HG03442 (cell line): ENCODE measurements at regions not wholly inside any gene's neighbourhood (a gene's known extent, or its start where the extent isn't known, plus 50 kb on each side); places are given as distances from the start of the nearest gene placed in this dataset.

Experiments
- ATAC-seq: cut with Tn5 transposase; IDR thresholded peaks from one replicate; pipeline ENCODE4 v1.9.1; 2021; ENCODE audit warnings: mild to moderate bottlenecking, moderate library complexity; ENCODE audit not compliant: unreplicated experiment

DNA sequence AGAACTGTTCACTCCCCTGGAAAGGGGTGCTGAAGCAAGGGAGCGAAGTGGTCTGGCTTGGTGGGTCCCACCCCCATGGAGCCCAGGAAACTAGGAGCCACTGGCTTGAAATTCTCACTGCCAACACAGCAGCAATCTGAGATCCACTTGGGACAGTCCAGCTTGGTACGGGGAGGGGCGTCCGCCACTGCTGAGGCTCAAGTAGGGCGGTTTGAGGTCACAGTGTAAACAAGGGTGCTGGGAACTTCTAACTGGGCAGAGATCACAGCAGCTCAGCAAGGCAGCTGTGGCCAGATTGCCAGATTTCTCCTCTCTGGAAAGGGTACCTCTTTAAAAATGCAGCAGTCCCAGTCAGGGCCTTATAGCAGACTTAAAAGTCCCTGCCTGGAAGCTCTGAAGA lies 53.9 kb upstream of the GALNTL6 start:
- no peak for ATAC-seq

DNA sequence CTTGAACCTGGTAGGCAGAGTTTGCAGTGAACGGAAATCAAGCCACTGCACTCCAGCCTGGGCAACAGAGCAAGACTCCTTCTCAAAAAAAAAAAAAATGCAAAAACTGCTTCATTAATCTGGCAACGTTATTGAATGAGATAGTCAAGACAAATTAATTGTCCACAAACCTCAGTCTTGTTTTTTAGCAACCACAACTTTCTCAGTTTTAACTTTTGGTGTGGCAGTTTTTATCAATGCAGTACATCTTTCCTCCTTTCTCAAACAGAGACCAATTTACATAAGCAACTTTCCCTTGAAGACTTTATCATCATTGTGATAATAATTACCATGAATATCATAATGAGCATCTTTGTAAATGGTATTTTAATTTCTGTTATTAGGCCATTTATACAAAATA lies 61.7 kb upstream of the GALNTL6 start:
- no peak for ATAC-seq

DNA sequence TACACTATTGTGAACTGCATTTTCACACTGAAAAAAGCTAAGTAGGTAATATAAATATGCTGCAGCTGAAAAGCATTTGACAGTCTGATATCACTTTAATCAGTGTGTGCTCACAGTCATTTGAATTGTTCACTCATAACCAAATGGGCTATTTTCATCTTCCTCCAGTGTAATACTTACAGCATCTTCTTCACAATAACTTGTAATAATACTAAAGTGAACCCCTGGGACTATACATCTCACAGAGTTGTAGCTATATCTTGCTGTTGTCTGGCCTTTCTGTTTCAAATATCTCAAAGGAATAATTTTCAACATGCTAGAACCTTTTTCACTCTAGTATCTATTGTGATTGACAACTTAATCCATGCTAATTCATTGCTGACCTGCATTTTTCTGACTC lies 66.8 kb upstream of the GALNTL6 start:
- ATAC-seq = no peak

DNA sequence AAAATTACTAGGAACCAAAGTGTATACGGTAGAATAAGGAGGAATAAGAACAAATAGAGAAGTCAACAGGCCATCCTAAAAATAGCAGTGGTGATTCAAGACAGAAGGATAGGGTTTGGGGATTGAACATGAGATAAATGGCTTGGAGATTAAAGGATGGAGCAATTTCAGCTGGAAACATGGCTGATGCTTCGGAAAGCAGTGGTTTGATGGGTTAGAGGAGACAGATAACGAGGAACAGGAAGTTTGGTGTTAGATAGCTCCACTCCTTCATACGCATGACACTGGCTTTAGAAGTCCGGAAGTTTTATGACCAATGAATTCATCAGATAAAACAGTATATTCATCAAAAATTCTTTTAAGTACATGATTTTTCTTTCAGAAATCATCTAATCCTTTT lies 70.8 kb upstream of the GALNTL6 start:
- no peak for ATAC-seq

DNA sequence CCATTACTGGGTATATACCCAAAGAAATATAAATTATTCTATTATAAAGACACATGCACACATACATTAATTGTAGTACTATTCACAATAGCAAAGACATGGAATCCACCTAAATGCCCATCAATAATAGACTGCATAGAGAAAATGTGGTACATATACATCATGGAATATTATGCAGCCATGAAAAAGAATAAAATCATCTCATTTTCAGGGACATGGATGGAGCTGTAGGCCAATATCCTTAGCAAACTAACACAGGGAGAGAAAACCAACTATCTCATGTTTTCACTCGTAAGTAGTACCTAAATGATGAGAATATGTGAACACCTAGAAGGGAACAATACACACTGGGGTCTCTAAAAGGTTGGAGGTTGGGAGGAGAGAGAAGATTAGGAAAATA lies 86.0 kb upstream of the GALNTL6 start:
- ATAC-seq = no peak

DNA sequence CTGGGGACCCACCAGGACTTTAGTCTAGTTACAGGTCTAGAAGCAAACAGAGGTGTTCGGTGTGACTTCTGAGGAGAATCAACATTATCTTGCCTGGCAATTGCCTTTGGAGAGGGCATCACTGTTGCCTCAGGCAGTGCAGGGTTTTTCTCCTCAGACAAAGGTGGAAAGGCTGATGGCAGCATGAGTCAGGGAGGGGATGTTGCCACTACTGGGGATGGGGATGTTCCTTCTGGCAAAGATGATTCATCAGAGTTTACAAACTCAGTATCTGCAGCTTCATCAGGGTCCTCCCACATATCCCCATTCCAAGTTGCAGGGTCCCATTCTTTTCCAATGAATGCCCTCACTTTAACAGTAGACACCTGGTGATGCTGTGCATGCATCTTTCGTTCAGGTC lies 91.3 kb upstream of the GALNTL6 start:
- no peak for ATAC-seq

DNA sequence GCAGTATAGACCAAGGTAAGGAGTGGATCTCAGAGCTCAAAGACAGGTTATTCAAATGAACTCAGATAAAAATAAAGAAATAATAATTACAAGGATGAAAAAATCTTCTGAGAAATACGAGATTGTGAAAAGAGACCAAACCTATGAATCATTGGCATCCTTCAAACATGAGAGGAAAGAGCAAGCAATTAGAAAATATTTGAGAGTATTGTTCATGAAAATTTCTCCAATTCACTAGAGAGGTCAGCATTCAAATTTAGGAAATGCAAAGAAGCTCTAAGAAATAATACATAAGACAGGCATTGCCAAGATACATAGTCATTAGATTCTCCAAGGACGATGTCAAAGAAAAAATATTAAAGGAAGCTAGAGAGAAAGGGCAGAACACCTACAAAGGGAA lies 93.5 kb upstream of the GALNTL6 start:
- no peak for ATAC-seq

DNA sequence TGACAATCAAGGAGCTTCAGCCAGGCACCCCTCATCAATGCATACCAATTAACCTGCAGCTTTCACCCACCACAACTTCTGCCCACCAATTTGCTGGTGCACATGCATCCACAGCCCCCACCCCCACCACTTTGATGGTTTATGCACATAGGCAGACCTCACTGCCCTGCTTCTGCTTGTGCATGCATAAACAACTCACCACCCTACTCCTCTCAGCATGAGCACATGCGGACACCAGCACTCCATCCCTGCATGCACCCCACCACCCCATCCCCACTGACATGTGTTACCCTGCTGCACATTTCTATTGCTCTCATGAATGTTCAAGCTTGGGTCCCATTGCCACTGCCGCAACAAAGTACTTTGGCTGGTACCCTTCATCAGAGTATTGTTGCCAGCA lies 94.5 kb upstream of the GALNTL6 start:
- ATAC-seq = no peak

DNA sequence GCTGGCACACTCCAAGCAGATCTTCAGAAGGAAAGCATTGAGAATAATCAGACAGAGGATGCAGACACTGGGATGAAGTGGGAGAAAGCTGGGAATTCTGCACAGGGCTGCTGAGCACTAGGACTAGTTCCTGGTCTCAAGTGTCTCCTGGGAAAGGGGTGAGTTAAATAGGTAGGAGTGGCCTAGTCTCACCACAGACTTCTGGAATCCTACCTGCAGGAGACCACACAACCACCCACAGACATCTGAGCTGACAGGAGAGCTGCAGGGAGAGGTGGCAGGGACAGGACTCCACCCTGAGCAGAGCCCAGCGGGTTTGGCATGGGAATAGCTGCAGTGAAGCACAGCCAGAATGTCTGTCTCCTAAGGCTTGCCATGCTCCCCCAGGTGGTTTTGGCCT lies 95.1 kb upstream of the GALNTL6 start:
- ATAC-seq = no peak

DNA sequence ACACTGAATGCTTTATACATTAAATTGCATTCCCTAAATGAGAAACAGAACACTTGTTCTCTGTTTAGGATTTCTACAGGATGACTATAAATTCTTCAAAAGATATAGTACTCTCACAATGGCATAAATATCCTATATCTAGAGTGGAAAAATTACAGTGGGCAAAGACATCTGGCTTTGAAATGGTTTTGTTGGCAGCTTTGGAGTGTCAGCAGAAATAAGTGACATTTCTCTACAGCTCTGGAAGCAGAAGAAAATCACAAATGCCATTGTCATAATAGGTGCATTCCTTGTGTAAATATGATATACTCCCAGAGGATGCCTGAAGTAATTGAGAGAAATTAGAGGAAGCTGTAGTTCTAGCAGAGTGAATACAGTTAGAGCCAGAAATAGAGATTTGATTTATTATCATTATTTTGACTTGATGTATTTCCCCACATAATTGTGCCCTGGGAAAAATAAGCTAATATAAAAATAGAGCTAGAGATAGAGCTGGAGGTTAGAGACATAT lies 95.9 kb upstream of the GALNTL6 start:
- ATAC-seq = no peak

DNA sequence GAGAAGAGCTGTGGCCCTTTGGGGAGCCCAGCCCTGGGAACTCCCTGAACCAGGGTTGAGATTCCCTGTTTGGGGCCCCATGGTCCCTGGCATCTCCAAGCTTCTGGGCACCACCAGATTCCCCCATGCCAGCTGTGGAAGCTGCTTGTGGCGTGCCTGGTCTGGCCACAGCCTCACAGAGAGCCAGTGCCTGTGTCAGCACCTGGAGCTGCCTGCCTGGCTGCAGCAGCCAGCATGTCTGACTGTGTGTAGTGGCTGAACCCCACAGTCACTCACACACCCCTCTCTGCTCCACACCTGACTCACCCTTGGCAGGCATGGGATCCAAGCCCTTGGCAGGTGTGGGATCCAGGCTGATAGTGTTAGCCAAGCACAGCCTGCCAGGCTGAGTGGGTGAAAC lies 97.2 kb upstream of the GALNTL6 start:
- ATAC-seq = no peak

DNA sequence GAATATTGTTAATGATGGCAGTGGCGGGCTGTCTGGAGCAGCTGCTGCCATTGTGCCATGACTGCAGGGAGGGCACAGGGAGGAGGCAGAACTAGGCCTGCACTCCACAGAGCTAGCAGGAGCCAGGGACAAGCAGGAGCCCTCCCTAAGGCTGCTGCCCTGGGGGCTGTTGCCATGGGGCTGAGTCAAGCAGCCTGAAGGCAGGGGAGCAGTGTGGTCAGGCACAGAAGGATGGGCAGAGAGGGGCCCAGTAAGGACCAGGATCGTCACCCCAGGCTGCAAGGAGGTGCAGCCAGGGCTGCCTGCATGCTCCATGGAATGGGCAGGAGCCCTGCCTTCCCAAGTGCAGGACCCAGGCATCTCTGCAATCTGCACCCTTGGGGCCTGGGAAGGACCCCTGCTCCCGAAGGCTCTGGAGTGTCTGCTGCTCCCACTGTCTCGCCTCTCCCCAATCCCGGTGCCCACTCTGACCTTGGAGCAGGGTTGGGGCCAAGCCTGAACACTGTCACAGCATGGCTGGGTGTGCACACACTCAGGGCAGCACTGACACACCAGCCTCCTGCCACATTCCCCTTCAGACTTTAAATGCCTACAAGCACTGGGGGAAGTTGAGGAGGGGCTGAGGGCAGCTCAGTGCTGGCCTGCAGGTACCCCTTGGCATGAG lies 98.3 kb upstream of the GALNTL6 start:
- no peak for ATAC-seq

DNA sequence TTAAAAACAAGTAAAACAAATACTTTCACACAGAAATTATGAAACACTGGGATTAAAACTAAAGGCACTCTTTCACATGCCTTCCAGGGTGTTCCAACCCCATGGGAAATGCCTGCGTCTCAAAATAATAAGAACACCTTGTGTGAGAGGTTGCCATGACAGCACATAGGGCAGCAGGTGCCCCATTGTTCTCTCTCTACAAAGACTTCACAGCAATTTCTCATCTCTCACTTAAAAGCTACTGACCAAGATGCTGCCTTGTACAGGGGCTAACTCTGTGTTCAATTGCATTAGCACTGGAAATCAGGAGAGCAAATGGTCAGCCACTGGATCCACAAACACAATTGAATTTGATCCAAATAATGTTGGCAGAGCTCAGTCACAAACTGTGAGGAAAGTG lies 102.5 kb upstream of the GALNTL6 start:
- no peak for ATAC-seq

DNA sequence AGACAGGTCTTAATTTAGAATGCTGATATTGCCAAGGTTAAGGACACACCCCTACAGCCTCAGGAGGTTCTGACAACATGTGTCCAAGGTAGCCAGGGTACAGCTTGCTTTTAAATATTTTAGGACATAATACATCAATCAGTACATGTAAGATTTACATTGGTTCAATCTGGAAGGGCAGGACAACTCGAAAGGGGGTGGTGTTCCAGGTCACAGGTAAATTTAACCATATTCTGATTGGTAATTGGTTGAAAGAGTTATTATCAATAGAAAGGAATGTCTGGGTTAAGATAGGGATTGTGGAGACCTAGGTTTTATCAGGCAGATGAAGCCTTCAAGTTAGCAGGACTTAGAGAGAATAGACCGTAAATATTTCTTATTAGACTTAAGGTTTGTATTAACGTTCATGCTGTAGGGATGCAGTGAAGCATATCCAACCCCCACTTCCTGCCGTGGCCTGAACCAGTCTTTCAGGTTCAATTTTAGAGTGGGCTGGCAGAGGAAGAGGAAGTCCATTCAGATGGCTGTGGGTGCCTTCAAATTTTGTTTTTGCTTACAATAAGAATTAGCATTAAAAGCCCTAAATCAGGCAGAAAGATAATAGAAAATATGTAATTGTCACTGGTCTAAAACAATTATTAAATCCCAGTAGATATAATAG lies 136.5 kb upstream of the GALNTL6 start:
- ATAC-seq = peak; percentile 98

DNA sequence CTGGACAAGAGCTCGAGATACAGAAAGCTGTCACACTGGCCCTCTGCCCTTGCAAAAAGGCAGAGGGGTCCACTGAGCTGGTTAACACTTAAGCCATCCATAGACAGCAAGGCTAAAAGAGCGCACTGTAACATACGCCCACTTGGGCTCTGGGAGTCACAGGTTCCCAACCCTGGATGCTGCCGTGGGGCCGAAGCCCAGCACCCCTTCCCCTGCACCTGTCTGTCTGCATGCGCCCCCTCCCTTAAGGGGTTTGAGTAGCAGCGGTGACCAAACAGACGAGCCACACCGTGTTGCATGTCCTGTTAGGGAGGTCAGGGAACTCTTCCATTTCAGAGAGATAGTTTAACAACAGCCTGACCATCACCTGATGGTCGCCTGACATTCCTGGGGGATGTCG lies 138.4 kb upstream of the GALNTL6 start:
- ATAC-seq = no peak

DNA sequence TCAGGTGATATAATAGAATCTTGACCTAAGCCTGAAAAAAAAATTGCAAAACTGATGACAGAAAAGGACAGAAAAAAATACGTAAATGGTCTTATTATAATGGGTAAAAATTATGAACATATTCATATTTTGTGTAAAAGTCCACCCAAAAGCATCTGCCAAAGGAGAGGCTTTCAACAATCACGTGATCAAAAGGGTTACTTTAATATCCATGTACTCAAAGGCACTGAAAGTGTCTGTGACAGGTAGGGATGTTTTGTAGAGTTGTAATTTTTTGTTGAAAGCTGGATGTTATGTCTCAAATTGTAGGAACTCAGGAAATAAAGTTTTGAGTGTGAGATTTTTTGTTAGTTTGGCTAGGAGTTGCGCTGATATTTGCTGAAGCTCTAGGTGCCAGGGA lies 144.8 kb upstream of the GALNTL6 start:
- no peak for ATAC-seq

DNA sequence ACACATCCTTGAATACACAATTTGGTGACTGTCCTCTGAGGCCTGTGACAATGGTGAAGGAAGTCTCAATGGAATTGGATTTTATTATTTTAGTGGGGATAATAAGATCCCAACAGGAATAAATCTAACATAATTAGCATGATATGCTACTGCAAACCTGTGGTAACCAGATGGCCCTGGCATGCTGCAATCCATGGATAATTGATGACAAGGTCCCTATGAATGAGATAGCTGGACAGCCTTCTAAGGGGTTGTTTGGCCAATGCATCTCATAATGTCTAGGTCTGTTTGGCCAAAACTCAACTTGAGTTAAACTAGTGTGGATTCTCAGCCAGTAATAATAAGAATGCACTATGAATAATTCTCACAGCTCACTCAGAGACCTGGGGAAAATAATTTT lies 145.3 kb upstream of the GALNTL6 start:
- ATAC-seq = no peak

DNA sequence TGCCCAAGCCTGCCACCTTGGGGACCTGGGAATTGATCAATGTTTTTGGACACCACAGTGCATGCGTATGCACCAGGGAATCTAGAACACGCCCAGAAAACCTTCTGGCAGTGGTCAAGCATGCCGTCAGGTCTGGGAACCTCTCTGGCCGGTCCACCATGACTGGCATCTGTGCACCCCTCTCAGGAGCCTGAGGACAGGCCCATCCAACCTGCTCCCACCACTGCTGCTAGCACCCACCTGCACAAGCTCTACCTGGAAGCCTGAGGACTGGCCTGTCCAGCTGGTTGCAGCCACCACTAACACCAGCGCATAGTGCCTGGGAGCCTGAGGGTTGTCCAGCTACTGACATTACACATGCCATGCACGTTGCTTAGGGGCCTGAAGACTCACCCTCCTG lies 162.1 kb upstream of the GALNTL6 start:
- no peak for ATAC-seq

DNA sequence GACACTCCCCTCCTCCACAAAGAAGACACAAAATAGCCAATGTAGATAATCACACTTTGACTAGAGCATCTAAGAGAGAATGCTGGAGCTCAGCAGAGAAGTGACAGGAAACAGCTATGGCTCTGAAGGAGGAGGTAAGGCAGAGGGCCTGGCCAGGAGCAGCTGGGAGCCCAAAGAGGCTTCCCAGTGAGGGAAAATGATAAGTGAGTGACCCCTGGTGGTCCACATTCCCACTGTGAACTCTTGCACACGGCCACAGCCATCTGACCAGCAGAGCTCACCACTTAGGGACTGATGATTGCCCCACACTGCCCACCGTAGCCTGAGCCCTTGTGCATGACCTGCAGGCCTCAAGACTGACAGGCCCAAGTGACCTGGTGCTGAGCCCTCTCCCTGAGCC lies 162.7 kb upstream of the GALNTL6 start:
- peak; percentile 80 for ATAC-seq

DNA sequence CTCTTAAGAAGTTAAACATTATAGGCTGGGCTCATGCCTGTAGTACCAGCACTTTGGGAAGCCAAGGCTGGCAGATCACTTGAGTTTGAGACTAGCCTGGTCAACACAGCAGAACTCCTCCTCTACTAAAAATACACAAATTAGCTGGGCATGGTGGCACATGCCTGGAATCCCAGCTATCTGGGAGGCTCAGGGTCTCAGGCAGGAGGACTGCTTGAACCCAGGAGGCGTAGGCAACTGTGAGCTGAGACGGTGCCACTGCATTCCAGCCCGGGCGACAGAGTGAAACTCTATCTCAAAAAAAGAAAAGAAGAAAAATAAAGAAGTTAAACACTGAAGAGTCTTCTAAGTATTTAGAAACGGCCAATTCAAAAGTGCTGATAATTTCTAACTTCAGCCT lies 164.3 kb upstream of the GALNTL6 start:
- ATAC-seq = no peak

DNA sequence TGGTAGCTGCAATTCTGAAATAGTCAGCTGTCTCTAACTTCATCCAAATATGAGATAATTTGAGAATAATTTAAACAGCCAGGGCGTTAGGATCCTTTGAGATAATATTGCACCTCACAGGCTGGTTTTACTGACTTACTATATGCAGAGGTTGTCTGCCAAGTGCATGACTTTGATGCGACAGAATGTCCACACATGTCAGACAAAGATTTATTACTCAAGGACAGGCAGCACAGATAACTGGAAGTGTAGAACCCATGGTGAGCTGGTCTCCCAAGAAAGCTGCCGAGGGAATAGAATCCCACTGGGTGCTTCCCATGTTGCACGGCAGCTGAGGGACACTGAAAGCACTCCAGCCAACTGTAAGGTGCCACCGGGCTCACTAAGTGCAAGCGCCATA lies 166.2 kb upstream of the GALNTL6 start:
- no peak for ATAC-seq

DNA sequence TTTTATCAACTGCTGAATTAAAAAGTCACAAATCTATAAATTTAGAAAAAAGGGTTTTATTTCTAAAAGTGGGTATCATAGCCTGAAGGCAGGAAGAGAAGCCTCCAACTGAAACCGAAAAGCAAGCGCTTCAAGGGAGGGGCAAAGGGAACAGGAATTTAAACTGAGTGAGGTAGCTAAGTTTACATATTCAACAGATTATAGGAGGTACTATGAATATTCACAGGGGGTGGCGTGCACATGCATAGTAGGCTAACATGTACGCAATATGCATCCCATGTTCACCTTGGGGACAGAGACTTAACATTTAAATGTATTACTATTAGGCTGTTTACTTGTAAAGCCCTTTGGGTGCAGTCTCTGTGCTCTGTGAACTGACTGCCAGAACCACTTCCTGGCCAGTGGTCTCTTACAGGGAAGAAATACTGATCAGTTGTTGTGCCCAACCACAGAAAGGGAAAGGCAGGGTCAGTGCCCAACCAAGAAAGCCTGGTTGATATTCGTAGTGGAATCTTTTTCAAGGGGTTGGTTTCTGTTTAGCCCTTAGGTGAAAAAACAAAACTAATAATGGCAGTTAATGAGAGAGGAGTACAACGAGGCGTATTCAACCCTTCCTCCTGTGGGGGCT lies 168.7 kb upstream of the GALNTL6 start:
- ATAC-seq = peak; percentile 83
